Right renal cortex interstitium (tissue), 3 donors: ENCODE measurements at regions not wholly inside any gene's neighbourhood (a gene's known extent, or its start where the extent isn't known, plus 50 kb on each side); places are given as distances from the start of the nearest gene placed in this dataset.

Source experiments
- DNase-seq, 3 donors: peaks; one replicate each; pipeline ENCODE4 v3.0.0-alpha.2; 2013; ENCODE audit warnings: low read depth in 3 of 3, low spot score in 2 of 3

DNA sequence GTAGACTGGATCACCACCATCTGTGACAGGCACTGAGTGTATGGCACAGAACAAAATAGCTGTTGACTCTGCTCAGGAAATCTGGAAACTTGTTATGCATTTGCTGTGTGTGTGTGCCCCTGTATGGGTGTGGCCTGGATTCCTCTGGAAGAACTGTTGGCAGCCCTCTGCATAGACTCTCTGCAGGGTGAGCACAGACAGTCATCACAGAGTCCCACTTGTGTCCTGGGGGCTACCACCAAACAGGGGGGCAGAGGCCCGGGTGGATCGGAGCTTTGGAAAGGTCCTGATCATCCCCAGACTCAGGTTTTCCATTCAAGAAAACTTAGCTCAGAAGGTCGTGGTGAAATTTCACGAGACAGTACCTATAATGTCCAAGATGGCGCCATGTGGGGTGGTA lies 258.6 kb downstream of the SOX11 start:
- DNase-seq: no peak

DNA sequence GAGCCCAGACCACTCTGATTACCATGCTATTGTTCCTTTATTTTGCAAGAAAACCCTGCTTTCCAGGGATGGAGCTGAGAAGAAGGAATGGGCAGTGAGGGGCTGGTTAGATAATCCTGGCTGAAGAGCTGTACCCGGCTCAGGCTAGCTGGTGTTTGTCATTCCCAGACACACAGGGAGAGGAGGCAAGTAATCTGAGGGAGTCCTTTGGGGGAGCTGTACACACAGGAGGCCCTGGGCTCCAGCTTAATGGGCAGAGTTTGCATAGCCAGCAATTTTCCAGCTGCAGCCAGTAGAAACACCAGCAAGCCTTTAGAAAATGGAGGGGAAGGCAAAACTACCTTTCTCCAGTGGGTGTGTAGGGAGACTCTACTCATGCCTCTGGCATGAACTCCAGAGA lies 259.3 kb downstream of the SOX11 start:
- no peak for DNase-seq

DNA sequence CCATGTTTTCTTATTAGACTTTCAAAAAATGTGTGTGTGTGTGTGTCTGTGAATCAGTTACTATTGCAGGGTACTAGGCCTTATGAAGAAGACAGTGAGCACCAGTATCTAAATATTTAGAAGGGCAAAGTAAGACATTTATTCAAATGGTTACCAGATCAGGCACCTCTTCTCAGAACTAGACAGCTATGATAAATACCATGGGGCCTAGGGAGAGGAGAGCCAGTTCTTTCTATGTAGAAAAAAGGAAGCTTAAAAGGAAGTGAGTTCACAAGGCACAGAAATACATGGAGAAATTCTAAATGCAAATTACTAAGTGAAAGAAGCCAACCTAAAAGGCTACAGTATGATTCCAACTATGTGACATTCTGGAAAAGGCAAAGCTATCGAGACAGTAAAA lies 261.3 kb downstream of the SOX11 start:
- DNase-seq: no peak

DNA sequence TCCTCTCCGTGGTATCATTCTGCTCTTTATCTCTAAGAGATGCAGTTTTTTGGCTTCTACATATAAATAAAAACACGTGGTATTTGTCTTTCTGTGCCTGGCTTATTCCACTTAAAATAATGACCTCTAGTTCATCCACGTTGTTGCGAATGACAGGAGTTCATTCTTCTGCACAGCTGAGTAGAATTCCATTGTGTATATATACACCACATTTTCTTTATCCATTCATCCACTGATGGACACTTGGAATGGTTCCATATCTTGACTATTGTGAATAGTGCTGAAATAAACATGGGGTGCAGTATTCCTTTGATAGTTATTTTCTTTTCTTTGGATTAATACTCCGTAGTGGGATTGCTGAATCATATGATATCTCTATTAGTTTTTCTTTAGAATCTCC lies 262.3 kb downstream of the SOX11 start:
- DNase-seq: no peak

DNA sequence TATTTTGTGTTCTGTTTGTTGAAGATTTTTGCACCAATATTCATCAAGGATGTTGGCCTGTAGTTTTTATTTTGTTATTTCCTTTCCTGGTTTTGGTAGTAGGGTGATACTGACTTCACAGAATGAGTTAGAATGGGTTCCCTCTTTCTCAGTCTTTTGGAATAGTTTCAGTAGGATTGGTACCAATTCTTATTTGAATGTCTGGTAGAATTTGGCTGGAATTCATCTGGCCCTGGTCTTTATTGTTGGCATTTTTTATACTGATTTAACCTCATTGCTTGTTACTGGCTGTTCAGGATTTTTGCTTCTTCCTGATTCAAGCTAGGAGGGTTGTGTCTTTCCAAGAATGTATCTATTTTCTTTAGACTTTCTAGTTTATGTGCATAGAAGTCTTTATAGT lies 263.7 kb downstream of the SOX11 start:
- no peak for DNase-seq

DNA sequence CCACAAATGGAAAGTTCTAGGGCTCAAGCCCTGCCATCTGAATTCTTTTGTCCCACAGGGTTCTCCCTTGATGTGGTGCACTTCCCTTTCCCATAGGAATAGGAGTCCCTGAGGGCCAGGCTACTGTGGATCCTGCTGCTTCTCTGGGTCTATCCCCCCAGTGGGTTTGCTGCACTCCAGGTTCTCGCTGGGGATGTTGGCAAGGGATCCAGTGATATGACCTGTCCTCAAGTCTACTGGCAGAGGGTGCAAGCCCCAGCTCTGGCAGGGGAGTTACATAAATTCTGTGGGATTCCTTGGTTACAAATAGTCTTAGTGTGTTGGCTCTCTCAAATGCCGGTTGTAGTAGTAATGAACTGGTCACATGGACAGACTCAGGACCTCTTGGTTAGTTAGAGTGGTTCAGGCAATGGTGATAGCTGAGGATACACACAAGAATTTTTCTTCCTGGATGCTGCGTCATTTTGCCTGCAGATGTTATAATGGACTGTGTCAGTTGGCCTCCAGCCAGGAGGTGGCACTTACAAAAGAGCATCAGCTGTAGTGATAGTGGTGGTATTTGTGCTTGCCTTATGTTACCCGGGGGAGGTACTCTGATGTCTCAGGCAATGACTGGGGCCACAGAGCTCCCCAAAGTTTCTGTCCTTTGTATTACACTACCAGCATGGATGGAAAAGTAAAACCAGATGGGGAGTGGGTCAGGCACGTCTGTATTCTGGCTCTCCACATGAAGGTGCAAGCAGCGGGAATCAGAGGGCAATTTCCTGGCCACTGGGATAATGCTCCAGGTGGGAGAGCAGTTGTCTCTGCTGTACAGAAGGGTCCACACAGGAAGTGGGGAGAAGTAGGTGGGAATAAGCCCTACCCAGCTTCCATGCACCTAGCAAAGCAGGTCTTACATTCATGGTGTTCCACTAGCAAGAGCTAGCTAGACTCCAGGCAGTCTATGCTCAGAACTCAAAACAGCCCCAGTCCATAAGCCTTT lies 267.9 kb downstream of the SOX11 start:
- DNase-seq: no peak

DNA sequence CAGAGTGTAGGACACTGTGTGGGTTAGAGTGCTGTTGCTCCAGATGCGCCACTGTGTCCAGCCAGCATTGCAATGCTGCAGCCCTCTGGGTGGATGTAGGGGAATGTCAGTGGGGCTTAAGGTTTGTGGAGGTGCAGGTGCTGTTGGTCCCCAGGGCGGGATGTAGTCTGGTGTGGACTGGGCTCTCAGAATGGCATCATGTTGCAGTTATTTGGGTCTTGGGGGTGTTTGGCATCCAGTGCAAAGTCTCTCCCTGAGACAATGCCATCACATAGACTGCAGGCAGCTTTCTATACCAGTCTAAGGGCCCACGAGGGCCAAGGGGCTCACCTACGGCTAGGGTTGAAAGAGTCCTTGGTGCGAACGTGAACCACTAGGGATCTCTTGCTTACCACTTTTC lies 275.3 kb downstream of the SOX11 start:
- DNase-seq: no peak

DNA sequence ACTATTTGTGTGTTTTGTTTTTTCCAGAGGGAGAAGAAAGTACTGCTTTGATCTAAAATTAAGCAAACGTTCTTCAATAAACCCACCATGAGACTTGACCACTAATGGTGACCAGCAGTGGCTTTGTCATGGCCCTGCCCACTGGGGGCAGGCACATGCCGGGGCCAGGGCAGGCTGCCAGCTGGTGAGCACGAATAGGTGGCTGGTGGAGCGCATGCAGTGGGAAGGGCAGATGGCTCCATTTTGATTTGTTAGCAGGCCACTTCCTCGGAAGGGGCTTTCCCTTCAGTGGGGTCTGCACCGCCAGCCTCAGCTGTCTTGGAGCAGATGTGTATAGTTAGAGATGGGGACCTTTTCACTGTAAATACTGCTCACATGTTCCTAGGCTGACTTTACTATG lies 277.1 kb downstream of the SOX11 start:
- no peak for DNase-seq

DNA sequence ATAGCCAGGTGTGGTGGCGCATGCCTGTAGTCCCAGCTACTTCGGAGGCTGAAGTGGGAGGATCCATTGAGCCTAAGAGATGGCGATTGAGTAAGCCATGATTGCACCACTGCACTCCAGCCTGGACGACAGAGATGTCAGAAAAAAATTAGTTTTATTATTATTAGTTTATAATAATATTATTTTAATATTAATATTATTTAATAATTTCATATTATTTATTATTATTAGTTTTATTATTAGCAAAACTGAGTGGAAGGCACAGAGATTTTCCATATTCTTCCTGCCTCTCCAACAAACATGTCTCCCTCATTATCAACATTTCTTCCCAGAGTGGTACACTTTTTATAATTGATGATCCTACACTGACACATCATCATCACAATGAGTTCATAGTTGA lies 278.2 kb downstream of the SOX11 start:
- no peak for DNase-seq

DNA sequence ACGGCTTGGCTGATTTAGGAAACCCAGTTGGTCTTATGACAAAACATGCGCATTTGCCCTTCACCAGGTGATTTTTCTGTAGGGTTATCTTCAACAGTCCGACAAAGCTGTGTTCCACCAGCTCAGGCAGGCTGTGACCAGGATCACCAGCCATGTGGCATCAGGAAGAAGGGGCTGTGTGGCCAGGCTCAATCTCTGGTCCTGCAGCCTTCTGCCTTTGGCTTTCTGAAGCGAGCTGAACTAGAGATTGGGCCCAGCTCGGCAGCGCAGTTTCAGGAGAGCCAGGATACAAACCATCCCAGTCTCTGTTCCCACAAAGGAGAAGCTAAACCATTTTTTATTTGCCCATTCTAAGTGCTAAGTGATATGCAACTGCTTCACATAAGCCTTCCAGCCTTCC lies 282.3 kb downstream of the SOX11 start:
- DNase-seq: no peak

DNA sequence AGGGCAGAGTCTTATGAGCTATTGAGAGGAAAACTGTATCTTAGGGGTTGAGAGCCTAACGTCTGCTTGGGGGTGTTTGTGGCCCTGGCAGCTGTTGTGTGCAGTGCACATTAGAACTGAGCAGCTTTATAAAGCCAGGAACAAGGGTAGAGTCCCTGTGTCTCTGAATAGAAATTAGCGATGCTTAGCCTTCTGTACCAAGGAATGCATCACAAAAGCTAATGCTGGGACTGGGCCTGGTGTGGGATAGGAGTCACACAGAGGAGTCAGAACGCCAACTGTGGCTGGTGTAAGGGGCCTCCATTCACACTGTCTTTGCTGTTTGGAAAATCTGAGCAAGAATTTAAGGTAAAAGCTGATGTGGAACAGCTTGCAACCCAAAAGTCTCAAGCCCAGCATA lies 283.2 kb downstream of the SOX11 start:
- no peak for DNase-seq

DNA sequence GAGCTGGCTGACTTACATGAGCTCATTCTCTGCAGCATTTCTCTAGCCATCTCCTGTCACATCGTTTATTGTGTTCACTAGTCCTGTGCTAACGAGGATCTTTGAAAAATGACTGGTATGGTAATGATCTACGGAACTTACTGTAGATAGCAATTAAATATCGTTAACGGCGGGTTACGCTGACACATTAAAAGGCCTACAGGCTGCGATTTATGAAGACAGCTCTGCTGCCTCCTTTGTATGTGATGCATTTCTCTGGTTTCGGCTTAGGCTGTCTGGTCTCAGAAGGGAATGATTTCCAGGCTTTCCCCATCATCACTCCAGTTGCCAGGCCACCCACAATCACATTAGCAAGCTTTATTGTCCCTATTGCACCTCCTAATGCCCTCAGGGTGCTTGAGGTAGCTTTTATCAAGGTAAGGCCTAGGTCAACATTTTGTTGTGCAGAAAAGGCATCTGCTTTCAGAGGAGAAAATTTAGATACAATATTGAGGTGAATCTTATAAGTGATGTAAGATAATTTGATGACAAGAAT lies 284.4 kb downstream of the SOX11 start:
- DNase-seq: no peak

DNA sequence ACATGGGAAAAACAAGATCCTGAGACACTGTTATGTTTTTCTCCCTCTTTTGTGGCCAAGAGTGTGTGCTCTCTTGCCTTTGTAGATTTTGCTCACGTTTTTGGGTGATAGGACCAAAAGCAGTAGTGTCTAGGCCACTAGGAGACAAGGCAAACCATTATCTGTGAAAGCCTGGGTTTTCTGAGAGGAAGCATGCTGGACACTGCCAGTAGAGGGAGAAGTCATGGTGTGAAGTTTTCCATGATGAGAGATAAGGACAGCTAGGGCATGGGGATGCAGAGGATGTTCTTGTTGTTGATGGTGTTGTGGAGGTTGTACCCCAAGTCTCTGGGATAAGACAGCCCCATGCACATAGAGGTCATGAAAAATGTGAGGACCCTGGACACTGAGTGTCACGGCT lies 285.3 kb downstream of the SOX11 start:
- no peak for DNase-seq

DNA sequence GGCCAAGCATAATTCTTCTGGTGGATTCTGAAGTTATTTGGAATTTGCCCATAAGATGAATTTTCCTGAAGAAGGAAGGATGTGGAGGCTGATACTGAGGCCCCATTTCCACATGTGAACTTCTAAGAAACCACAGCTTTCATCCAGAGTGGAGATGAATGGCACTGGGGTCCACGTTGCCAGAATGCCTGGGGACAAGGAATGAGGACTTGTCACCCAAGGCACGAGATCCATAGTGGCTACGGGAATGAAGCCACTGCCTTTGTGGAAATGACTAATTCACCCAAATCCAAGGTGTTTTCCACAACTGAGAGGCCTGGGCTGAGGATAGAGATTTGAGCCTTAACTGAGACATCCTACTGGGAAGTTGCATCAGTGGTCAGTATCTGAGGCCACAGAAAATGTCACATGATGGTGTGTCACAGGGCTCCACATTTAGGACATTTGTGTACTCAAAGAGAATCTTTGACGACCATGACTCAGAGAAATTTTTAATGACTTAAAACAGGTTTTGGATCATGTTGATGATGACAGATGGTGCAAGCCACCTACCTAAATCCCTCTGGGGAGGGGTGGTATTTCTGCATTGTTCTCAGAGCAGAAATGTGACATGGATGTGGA lies 286.1 kb downstream of the SOX11 start:
- no peak for DNase-seq

DNA sequence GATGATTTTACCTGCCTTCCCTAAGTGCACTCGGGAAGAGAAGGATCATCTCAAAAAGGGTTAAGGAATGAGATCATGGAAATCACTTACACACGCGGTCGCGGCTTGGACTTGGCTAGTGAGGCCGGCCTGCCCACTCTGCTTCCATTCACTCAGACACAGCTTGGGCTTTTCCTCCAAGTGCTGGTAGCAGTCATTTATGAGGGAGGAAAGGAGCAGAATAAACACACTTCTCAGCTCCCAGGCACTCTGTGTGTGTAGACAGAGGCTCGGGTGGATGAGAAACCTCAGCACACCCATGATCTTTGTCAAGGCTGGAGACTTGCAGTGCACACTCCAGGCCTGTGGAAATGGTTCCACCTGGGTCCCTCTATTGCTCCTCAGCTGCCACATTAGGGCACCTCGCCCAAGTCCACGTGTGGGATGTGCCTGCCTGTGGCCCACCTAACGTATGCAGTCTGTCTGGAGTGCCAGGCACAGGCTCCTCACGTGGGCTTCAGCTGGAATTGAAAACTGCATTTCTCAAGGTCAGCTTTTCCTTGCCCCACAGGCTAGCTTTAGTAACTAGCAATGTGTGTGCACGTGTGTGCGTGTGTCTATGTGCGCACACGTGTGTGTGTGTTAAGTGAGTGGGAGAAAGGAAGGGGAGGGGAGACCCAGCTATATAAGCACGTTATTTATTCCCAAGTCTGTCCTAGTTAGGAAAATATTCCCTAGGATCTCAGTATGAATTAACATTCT lies 288.4 kb downstream of the SOX11 start:
- DNase-seq: peak in 1 of 3 donors; percentile 16

DNA sequence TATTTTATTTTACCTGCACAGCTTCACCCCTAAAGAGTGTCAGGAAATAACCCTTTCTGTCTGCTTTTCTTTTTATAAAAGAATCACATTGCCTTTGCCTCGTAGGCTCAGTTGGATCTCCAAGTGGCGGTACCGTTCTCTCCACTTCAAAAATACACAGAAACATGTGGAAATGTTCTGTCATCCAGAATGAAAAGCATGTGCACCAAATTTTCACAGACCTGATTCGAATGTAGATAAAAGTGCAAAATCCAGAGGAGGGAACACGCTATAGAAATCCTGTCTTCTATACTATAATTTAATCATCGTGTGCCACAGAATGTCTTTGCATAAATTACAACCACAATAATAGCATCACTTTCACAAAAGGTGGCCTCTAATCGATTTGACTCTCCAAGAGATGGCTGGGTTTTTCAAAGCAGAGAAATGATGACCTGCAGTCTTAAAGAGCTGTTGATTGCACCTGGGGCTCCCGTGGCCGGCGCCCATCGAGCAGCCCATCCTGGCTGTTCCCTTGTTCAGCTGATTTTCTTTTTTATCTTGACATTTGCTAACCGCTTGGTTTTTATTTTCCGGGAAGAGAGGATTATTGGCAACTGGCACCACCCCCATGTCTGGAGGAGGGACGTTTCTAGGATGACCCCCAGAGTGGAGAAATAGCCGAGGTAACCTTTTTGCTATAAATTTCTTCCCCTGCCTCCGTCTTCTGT lies 290.2 kb downstream of the SOX11 start:
- DNase-seq: no peak

DNA sequence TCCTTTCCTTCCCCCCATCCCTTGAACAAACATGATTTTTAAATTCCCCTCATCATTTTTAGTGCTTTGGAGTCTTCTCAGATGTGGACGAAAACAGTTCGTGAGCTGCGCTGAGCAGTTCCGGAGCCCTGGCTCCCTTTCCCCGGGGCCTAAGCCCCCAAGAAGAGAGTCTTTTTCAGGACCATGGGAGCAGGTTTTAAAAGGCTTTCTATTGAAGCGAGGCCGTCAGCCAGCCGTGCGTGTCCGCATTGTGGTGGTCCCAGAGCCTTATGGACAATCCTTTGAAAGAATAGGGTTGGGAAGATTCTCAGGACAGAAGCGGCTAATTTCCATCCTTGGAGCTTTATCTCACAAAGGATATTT lies 290.7 kb downstream of the SOX11 start:
- no peak for DNase-seq

DNA sequence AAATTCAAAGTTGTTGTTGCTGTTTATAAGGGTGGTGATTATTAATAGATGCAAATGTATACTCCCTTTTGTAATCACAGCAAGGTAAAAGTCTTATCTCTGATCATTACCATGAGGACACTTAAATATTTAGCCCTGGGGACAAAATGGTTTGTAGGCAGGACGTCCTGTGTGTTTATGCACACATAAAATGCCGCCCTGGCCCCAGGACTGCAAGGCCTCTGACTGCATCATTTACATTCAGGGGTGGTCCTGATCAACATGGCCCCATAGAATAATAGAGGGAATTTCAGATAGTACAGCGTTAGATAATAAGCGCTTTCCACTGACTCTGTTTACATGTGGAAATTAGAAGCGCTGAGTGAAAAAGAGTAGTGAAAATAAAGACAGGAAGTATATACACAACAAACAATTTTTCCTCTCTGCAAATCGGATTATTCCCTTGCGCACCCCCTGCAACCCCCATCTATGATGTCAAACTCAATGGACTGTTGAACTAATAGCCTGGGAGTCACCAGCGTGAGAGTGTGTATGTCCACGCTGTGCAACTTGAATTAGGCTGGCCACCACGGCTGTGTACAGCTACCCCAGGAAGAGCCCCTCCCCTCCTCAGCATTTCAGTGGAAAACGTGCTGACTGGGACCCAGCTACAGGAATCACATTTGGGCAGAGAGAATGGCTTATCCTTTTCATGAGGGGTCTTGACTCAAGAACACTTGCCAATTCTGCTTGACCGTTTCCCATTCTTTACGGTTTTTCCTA lies 291.5 kb downstream of the SOX11 start:
- no peak for DNase-seq

DNA sequence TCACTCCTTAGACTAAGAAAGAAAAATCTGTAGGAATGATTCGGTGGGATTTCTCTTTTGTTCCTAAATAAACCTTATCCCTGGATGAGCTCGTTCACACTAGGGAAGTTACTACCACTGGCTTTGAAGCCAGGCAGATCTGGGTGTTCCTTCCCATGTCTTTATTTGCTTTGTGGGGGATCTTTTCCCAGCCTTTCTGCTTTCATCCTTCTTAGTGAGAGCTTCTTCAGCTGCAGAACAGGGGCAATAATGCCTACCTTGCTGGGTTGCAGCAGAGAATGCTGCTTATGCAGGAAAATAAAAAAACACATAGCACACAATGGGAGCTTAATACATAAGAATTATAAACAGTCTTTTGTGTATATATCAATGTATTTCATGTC lies 292.1 kb downstream of the SOX11 start:
- DNase-seq: no peak

DNA sequence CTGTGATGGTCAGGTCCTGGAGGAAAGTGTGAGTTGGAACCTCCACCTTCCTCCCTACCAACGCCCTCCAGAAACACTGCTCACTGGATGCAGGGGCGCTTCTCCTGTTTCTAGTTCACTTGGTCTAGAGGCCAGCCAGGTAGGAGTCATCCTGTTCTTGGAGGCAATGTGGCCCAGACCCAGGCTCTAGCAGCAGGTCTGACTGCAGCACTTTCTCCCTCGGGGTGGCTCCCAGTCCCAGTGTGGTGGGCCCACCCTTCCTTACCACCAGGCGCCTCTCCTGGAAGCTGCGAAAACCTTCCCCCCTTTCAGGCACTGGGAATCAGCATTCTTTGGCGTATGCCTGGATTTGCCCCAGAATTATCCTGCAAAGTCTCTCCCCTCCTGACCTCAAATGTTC lies 292.8 kb downstream of the SOX11 start:
- no peak for DNase-seq
